H1 (cell line): ENCODE measurements at regions not wholly inside any gene's neighbourhood (a gene's known extent, or its start where the extent isn't known, plus 50 kb on each side); places are given as distances from the start of the nearest gene placed in this dataset.

Source experiments
- CTCF ChIA-PET: fragments of 300-600 bp; sonication (Branson Sonifier 250); formaldehyde crosslinking; loops from one replicate; lab custom pipeline; 2021; ENCODE audit not compliant: partially characterized antibody; lab: Charles Lee
- POLR2A ChIA-PET: fragments of 300-600 bp; sonication (Branson Sonifier 250); formaldehyde crosslinking; loops from one replicate; lab custom pipeline; 2021; ENCODE audit warnings: inconsistent platforms; ENCODE audit not compliant: partially characterized antibody; lab: Charles Lee
- DNase-seq, 2 experiments: peaks; one replicate each; pipeline versions ENCODE4 v3.0.0 to v3.0.0-alpha.2; 2010 to 2022; ENCODE audit warnings: low spot score in 2 of 2, low read depth in 1 of 2, mixed read lengths in 1 of 2
- FAIRE-seq: peaks from 2 replicates; lab custom pipeline; 2011; peaks lifted over from hg19 to GRCh38; lab: Jason Lieb, UNC
- H2AFZ ChIP-seq: 2 replicates; pipeline ENCODE4 v1.8.1; 2012; ENCODE audit warnings: low read length, inconsistent platforms
- H2AK5ac ChIP-seq: 2 replicates; pipeline ENCODE4 v1.6.1; 2013; ENCODE audit warnings: low read depth, low read length
- H2BK120ac ChIP-seq: replicated peaks from 2 replicates; pipeline ENCODE3; 2013; ENCODE audit warnings: low read depth, low read length, inconsistent platforms
- H2BK12ac ChIP-seq: 2 replicates; pipeline ENCODE4 v1.6.1; 2013; ENCODE audit warnings: low read depth, low read length
- H2BK15ac ChIP-seq: 2 replicates; pipeline ENCODE4 v1.6.1; 2013; ENCODE audit warnings: low read length
- H2BK20ac ChIP-seq: 2 replicates; pipeline ENCODE4 v1.6.1; 2013; ENCODE audit warnings: low read length
- H2BK5ac ChIP-seq: 2 replicates; pipeline ENCODE4 v1.6.1; 2013; ENCODE audit warnings: low read depth, low read length
- H3K14ac ChIP-seq: 2 replicates; pipeline ENCODE4 v1.6.1; 2013; ENCODE audit warnings: inconsistent platforms; ENCODE audit not compliant: insufficient read length
- H3K18ac ChIP-seq: 2 replicates; pipeline ENCODE4 v1.6.1; 2013; ENCODE audit warnings: low read length; ENCODE audit errors: extremely low read depth
- H3K23ac ChIP-seq: 2 replicates; pipeline ENCODE4 v1.6.1; 2013; ENCODE audit warnings: inconsistent platforms; ENCODE audit not compliant: insufficient read length
- H3K23me2 ChIP-seq: 2 replicates; pipeline ENCODE4 v1.6.1; 2013; ENCODE audit warnings: low read depth, low read length
- H3K27ac ChIP-seq: 2 replicates; pipeline ENCODE4 v1.6.1; 2011; ENCODE audit warnings: low read depth, low read length, inconsistent platforms
- H3K27me3 ChIP-seq, 4 experiments: replicated peaks in 1 of 4; 1 replicate in 1 of 4; 2 replicates in 3 of 4; pipeline versions ENCODE4 v1.6.1 to v1.8.1; 2011 to 2013; ENCODE audit warnings: low read length in 3 of 4, mild to moderate bottlenecking in 3 of 4, inconsistent platforms in 2 of 4, mixed read lengths in 2 of 4, moderate library complexity in 1 of 4; ENCODE audit not compliant: control insufficient read depth in 3 of 4, insufficient read depth in 3 of 4; ENCODE audit errors: extremely low read depth in 1 of 4
- H3K36me3 ChIP-seq, 4 experiments: 2 replicates each; pipeline versions ENCODE4 v1.6.1 to v1.8.1; 2011 to 2013; ENCODE audit warnings: mild to moderate bottlenecking in 4 of 4, low read length in 3 of 4, moderate library complexity in 2 of 4, control low read depth in 1 of 4, inconsistent platforms in 1 of 4; ENCODE audit not compliant: insufficient read depth in 4 of 4, control insufficient read depth in 2 of 4
- H3K4ac ChIP-seq: replicated peaks from 2 replicates; pipeline ENCODE3; 2013; ENCODE audit warnings: low read length, low read depth, mixed read lengths, inconsistent platforms; ENCODE audit not compliant: insufficient read length
- H3K4me1 ChIP-seq, 4 experiments: replicated peaks in 1 of 4; 1 replicate in 1 of 4; 2 replicates in 3 of 4; pipeline versions ENCODE4 v1.6.1 to v1.8.1; 2011 to 2013; ENCODE audit warnings: low read length in 3 of 4, inconsistent platforms in 2 of 4, mixed read lengths in 1 of 4; ENCODE audit not compliant: insufficient read depth in 4 of 4, control insufficient read depth in 3 of 4
- H3K4me2 ChIP-seq, 2 experiments: 2 replicates each; pipeline versions ENCODE4 v1.6.1 to v1.8.1; 2011 to 2013; ENCODE audit warnings: low read depth in 2 of 2, low read length in 2 of 2, control low read depth in 1 of 2, inconsistent platforms in 1 of 2, mild to moderate bottlenecking in 1 of 2; ENCODE audit not compliant: insufficient read depth in 1 of 2
- H3K4me3 ChIP-seq, 4 experiments: fragments of 200-600, 300-600 bp in 1 of 4; sonication (generic), shearing (Covaris generic), sonication (Bioruptor Twin) in 1 of 4; 2 replicates each; pipeline versions ENCODE4 v1.5.1 to v1.8.1; 2011 to 2016; ENCODE audit warnings: low read length in 4 of 4, low read depth in 3 of 4, control low read depth in 2 of 4, inconsistent platforms in 2 of 4, mild to moderate bottlenecking in 2 of 4, mixed read lengths in 1 of 4, moderate library complexity in 1 of 4; ENCODE audit not compliant: insufficient read depth in 2 of 4; ENCODE audit errors: extremely low read depth in 1 of 4
- H3K56ac ChIP-seq: replicated peaks from 2 replicates; pipeline ENCODE3; 2013; ENCODE audit warnings: low read depth, mild to moderate bottlenecking, mixed read lengths, low read length, inconsistent platforms; ENCODE audit not compliant: insufficient read length
- H3K79me1 ChIP-seq: 2 replicates; pipeline ENCODE4 v1.6.1; 2013; ENCODE audit warnings: low read depth, low read length, control low read depth
- H3K79me2 ChIP-seq, 2 experiments: 2 replicates each; pipeline versions ENCODE4 v1.6.1 to v1.8.1; 2012 to 2013; ENCODE audit warnings: low read length in 2 of 2, mild to moderate bottlenecking in 2 of 2, inconsistent platforms in 1 of 2; ENCODE audit not compliant: insufficient read depth in 2 of 2, control insufficient read depth in 1 of 2
- H3K9ac ChIP-seq, 4 experiments: replicated peaks in 1 of 4; 1 replicate in 1 of 4; 2 replicates in 3 of 4; pipeline versions ENCODE4 v1.6.1 to v1.8.1; 2011 to 2013; ENCODE audit warnings: low read depth in 3 of 4, low read length in 3 of 4, control low read depth in 2 of 4, mild to moderate bottlenecking in 2 of 4, moderate library complexity in 2 of 4, inconsistent platforms in 1 of 4; ENCODE audit errors: extremely low read depth in 1 of 4
- H3K9me3 ChIP-seq, 2 experiments: 2 replicates each; pipeline versions ENCODE4 v1.6.1 to v1.8.1; 2012 to 2013; ENCODE audit warnings: mild to moderate bottlenecking in 2 of 2, moderate library complexity in 2 of 2, control low read depth in 1 of 2, inconsistent platforms in 1 of 2, low read depth in 1 of 2, low read length in 1 of 2, mixed read lengths in 1 of 2; ENCODE audit not compliant: insufficient read depth in 2 of 2
- H4K20me1 ChIP-seq, 2 experiments: replicated peaks in 1 of 2; 2 replicates each; pipeline versions ENCODE3 to v1.8.1; 2011 to 2013; ENCODE audit warnings: inconsistent platforms in 2 of 2, low read length in 2 of 2, mild to moderate bottlenecking in 1 of 2; ENCODE audit not compliant: insufficient read depth in 2 of 2, control insufficient read depth in 1 of 2
- H4K5ac ChIP-seq: 2 replicates; pipeline ENCODE4 v1.6.1; 2013; ENCODE audit warnings: low read length, low read depth, mixed read lengths, inconsistent platforms; ENCODE audit not compliant: insufficient read length
- H4K8ac ChIP-seq: 2 replicates; pipeline ENCODE4 v1.8.0; 2013; ENCODE audit warnings: mild to moderate bottlenecking, moderate library complexity, low read length, inconsistent platforms; ENCODE audit not compliant: insufficient read depth; ENCODE audit errors: extremely low read depth
- H4K91ac ChIP-seq: replicated peaks from 2 replicates; pipeline ENCODE3; 2013; ENCODE audit warnings: low read length, mixed read lengths, inconsistent platforms; ENCODE audit not compliant: insufficient read length
- CEBPB ChIP-seq: IDR thresholded peaks from 2 replicates; pipeline ENCODE4 v1.6.1; 2012; ENCODE audit warnings: low read depth, low read length
- CTCF ChIP-seq, 3 experiments: IDR thresholded peaks; 1 replicate in 2 of 3; 2 replicates in 1 of 3; pipeline versions ENCODE4 v1.5.1 to v1.6.1; 2011; ENCODE audit warnings: low read length in 3 of 3, mild to moderate bottlenecking in 3 of 3, inconsistent platforms in 2 of 3, low read depth in 1 of 3, moderate library complexity in 1 of 3; ENCODE audit not compliant: insufficient read depth in 1 of 3; ENCODE audit errors: control extremely low read depth in 1 of 3
- EGR1 ChIP-seq: IDR thresholded peaks from 2 replicates; pipeline ENCODE4 v1.6.1; 2011; ENCODE audit warnings: low read depth, low read length, borderline replicate concordance
- EP300 ChIP-seq, 2 experiments: IDR thresholded peaks; 1 replicate in 1 of 2; 2 replicates in 1 of 2; pipeline ENCODE4 v1.6.1; 2011 to 2012; ENCODE audit warnings: low read depth in 2 of 2, low read length in 2 of 2, mild to moderate bottlenecking in 2 of 2, borderline replicate concordance in 1 of 2, inconsistent platforms in 1 of 2, moderate library complexity in 1 of 2
- GABPA ChIP-seq: IDR thresholded peaks from 2 replicates; pipeline ENCODE4 v1.6.1; 2011; ENCODE audit warnings: mild to moderate bottlenecking, low read length, moderate library complexity, borderline replicate concordance; ENCODE audit not compliant: insufficient read depth
- HDAC6 ChIP-seq: IDR thresholded peaks from one replicate; pipeline ENCODE4 v1.7.1; 2012; ENCODE audit warnings: low read depth, mild to moderate bottlenecking, inconsistent platforms, low read length, moderate library complexity
- KDM1A ChIP-seq: fragments of 200-600, 300-600 bp; sonication (generic); IDR thresholded peaks from 2 replicates; pipeline ENCODE4 v1.7.1; 2016; ENCODE audit warnings: mild to moderate bottlenecking, low read length, borderline replicate concordance
- RNF2 ChIP-seq: fragments of 200-900, 300-1000 bp; sonication (generic); IDR thresholded peaks from 2 replicates; pipeline ENCODE4 v1.7.1; 2016; ENCODE audit warnings: borderline replicate concordance, low read depth, mild to moderate bottlenecking, antibody characterized with exemption, low read length; ENCODE audit not compliant: poor library complexity, severe bottlenecking; ENCODE audit errors: missing control alignments
- SP1 ChIP-seq: IDR thresholded peaks from 2 replicates; pipeline ENCODE4 v1.6.1; 2011; ENCODE audit warnings: low read depth, low read length
- YY1 ChIP-seq: IDR thresholded peaks from 2 replicates; pipeline ENCODE4 v1.6.1; 2011; ENCODE audit warnings: low read depth, mild to moderate bottlenecking, low read length
- WGBS, 2 experiments: shearing (Covaris generic) in 1 of 2; methylation state at CpG; one replicate each; pipeline versions ENCODE4 v1.1.6 to v1.1.7; 2013 to 2015; ENCODE audit warnings: low lambda C conversion rate in 2 of 2, mixed read lengths in 2 of 2, inconsistent platforms in 1 of 2, low coverage in 1 of 2, missing lambda C conversion rate in 1 of 2; ENCODE audit not compliant: insufficient replicate concordance in 2 of 2, insufficient coverage in 1 of 2, insufficient read length in 1 of 2; ENCODE audit errors: extremely low coverage in 1 of 2, missing lambda C conversion rate in 1 of 2; 5-methylcytosine and 5-hydroxymethylcytosine counted together

- Histone ChIP-seq H2BK20ac (no peak overlapping the region), H3K23ac (no peak overlapping the region), H2AFZ (no peak overlapping the region), H3K14ac (no peak overlapping the region), H3K9me3 (no peaks in the 10 kb centered on the region), H3K36me3 (no peaks in the 10 kb centered on the region; a peak in 1 of 8 replicates), H2BK120ac (no peak overlapping the region), H3K4me3 (no peak overlapping the region), H3K79me1 (no peaks in the 10 kb centered on the region), H3K56ac (no peak overlapping the region), H3K27me3 (no peaks in the 10 kb centered on the region; a peak in 1 of 7 replicates), H2BK5ac (no peak overlapping the region), H4K8ac (no peak overlapping the region), H3K9ac (no peak overlapping the region), H3K23me2 (no peaks in the 10 kb centered on the region), H2BK12ac (no peak overlapping the region), H3K4me2 (no peak overlapping the region), H3K18ac (no peak overlapping the region), H4K5ac (no peak overlapping the region), H3K79me2 (no peaks in the 10 kb centered on the region), H3K27ac (no peak overlapping the region), H4K20me1 (no peaks in the 10 kb centered on the region), H4K91ac (no peak overlapping the region), H3K4ac (no peak overlapping the region), H3K4me1 (peaks cover 0 to 5% (median 1%) of the 10 kb centered on the region in 4 experiments; a peak in 1 of 7 replicates), H2AK5ac (no peak overlapping the region), H2BK15ac (no peak overlapping the region)
- ChIA-PET POLR2A (no interaction called here), CTCF (no interaction called here)
- FAIRE-seq = no peak
- whole genome bisulfite sequencing, 2 experiments = 87% methylated on average over 13 of the region's 13 CpGs; no CpG with 5 or more reads in 1 of the 2 experiments
- DNase-seq = no peak
- TF ChIP-seq EP300 (IDR thresholded peaks at IDR 0.05; ENCODE audit: borderline replicate concordance in 1 of 2, low read depth in 2 of 2, low read length in 2 of 2) (no peak), HDAC6 (no peak), RNF2 (no peak), KDM1A (no peak), CEBPB (no peak), SP1 (no peak), GABPA (no peak), CTCF (IDR thresholded peaks at IDR 0.05; ENCODE audit: control extremely low read depth in 1 of 3, insufficient read depth in 1 of 3, low read depth in 1 of 3, low read length in 3 of 3) (no peak), YY1 (no peak), EGR1 (no peak)
These were observed 139.6 kb upstream of the NRIP1 start for GRCh38 chr21:15204140-15204969.
